SKM-1 treated with dmso at 0.1 percent for 144 hours (cell line): ENCODE measurements at regions not wholly inside any gene's neighbourhood (a gene's known extent, or its start where the extent isn't known, plus 50 kb on each side); places are given as distances from the start of the nearest gene placed in this dataset.

Experiments
- DNase-seq: peaks from one replicate; lab custom pipeline; 2025; ENCODE audit not compliant: unreplicated experiment; lab: John Stamatoyannopoulos, UW

DNA sequence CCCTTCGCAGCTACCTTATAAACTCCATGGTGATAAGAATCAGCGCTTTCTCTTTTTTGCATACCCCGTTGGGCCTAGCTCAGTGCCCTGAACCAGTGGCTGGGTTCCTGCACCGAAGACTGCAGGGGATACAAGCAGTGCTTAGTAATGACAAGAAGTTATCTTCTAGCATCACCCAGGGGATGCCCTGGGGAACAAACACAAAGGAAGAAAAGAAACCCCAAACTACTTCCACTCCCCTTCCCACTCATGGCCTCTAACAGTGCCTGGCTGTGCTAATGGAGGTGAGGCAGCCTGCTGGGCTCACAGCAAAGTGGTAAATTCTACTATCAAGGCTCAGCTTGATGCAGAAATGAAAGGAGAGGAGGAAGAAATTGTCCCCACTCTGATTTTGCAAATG is 314.7 kb downstream of the TXNL1 start:
- DNase-seq = no peak

- no peak for DNase-seq
Observed at GRCh38 chr18:56322406-56322805, 316.0 kb downstream of the TXNL1 start.

DNA sequence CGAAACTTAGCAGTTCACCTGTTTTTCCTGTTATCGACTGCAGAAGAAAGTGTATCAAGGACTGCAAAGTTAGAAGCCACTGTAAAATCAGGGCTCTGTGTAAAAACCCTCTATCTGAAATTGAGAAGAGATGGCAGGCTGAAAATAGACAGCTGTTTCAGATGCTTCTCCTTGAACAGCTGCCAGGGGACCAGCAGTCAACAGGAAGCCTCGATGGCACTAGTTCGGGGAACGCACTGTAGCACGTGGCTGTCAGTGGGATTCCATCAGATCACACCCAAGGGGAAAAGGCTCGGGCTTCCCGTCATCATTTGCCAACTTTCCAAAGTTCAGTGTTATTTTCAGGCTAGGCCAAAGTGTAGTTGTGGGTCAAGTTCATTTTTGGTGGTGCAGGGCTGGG is 316.9 kb downstream of the TXNL1 start:
- no peak for DNase-seq

GRCh38 chr18:56319953-56320352 is 318.4 kb downstream of the TXNL1 start:
- DNase-seq = no peak

- DNase-seq = no peak
Observed at GRCh38 chr18:56316727-56317126, 321.7 kb downstream of the TXNL1 start.

GRCh38 chr18:56315363-56315762 is 323.0 kb downstream of the TXNL1 start:
- DNase-seq = no peak

- no peak for DNase-seq
Observed at GRCh38 chr18:56314396-56314795, 324.0 kb downstream of the TXNL1 start.

- no peak for DNase-seq
Observed at GRCh38 chr18:56312551-56313335, 325.6 kb downstream of the TXNL1 start.

DNA sequence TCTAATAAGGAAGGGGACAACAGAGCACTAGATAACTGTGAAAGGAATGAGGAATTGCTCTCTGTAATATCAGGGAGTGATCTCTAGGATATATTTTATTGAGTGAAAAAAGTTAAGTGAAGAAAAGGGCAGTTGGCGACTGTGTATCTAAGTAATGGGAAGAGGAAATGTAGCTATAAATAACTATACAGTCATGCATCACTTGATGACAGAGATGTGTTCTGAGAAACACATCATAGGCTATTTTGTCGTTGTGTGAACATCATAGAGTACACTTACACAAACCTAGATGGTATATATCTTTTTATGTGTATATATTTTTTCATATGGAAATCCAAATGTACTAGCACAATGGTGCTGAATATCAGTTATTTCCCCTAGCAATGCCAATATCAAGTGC is 329.3 kb downstream of the TXNL1 start:
- no peak for DNase-seq

- no peak for DNase-seq
Observed at GRCh38 chr18:56307354-56308170, 330.8 kb downstream of the TXNL1 start.

GRCh38 chr18:56306797-56307196 is 331.6 kb downstream of the TXNL1 start:
- no peak for DNase-seq

DNA sequence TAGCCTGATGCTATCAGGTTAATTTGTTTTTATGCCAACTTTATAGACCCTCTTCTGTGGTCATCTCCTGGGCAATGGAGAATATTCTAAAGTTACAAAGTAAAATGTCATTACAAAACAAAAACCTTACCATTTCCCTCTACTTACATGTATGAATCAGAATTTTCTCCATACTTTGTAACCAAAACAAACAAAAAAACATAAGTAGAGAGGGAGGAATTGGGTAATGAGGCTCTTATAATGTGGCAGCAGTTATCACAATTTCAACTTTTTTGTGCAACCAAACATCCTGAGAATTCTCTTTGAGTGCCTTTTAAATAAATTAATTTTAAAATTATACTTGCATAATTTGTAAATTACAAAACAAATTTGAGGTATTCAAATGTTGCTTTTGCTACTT is 332.8 kb downstream of the TXNL1 start:
- DNase-seq = no peak

GRCh38 chr18:56302156-56302555 is 336.2 kb downstream of the TXNL1 start:
- DNase-seq = no peak

DNA sequence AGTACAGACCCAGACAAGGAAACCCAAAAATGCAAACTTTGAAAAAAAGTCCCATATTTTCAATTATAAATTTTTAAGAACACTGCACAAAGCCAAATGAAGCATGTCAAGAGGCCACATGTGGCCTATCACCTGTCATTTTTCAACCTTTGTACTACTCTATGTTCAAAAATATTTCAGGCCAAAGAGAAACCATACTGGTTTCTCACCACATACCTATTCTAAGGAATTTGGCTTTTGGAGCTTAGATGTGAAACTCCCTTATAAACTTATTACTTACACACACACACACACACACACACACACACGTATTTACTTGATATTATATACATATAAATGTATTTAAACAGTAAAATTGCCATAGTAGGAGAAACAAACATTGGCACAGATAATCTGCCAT is 338.7 kb downstream of the TXNL1 start:
- no peak for DNase-seq

DNA sequence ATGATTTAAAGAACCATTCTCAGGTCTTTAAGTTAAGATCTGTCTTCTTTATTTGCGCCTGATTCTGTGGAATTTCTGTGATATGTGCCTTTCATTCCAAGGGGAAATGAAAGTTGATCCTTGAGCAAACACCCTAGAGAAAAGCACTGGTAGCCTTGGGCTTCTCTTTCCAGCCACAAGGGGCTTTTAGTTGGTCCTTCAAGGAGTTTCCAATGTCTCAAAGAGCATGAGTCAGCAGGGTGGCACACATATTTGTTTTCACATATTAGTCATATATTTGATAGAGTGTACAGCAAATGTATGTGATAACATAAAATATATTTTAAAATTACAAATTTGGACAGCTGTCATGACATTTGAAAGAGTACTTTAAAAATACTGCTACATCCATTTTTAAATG is 339.5 kb downstream of the TXNL1 start:
- no peak for DNase-seq

- DNase-seq = no peak
Observed at GRCh38 chr18:56296381-56296780, 342.0 kb downstream of the TXNL1 start.

DNA sequence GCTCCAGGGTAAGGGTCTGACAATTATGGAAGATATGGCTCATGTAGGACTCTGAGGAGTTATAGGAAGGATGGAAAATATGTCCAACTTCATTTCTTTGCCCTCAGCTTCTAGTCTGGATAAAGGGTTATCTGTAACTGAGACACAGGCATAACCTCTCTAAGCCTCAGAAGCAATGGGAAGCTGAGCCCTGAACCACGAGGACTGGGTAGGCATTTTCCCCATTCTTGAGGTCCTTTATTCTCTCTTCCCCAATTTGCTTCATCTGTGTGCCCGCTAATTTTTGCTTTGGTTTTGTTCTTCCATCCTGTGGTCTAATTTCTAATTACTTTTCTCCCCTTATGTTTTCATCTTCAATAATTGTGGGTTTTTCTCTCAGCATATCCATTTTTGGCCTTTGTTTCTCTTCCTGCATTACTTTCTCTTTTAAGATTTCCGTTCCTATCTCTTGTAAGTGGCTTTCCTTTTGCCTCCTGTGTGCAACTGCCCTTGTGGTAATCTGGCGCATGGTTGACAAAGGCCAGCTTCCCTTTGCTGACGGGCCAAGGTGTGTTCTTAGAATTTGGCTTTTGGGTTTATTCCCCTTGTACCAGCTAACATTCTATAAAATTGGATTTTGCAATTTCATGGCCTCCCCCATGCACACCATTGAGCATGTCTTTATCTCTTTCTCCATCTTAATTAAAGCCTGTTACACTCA is 343.8 kb downstream of the TXNL1 start:
- no peak for DNase-seq

DNA sequence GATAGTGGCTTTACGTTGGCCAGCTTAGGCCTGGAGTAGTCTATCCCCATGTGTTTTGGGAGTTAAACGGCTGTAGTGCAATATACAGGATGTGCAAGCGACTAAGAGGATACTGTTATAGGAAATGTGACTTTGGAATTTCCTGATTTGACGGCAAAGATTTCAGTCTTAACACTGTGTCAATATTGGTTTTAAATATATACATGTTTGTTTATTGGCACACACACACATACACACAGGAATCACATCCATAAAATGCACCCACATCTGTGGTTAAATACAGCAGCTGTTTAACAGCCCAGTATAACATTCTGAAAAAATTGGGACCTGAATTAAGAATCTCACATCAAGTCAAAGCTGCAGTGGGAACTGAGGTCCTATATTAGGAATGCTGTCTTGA is 347.1 kb downstream of the TXNL1 start:
- DNase-seq = no peak

GRCh38 chr18:56289381-56289780 is 349.0 kb downstream of the TXNL1 start:
- DNase-seq = peak; percentile 10

DNA sequence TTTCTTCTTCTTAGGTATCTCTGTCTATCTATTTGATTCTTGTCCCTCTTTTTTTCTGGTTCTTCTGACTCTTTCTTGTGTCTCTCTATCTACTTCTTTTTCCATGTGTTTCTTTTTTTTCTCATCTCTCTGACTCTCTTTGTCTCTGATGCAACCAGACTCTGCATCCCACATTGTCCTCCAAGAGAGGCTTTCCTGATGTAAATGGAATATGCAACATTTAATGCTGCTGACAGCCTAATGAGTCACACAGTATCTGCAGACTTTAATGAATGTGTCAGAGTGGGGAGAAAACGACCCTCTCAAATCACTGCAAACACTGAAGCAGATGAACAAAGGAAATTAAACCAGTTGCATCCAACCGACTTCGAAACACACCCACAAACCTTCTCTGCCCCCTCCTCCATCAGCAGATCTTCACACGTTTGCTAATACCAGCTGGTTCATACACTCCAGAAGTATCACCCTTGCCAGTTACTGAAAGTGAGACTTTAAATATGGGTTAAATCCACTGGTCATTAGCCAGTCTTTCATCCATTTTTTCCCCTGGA is 351.5 kb downstream of the TXNL1 start:
- no peak for DNase-seq

DNA sequence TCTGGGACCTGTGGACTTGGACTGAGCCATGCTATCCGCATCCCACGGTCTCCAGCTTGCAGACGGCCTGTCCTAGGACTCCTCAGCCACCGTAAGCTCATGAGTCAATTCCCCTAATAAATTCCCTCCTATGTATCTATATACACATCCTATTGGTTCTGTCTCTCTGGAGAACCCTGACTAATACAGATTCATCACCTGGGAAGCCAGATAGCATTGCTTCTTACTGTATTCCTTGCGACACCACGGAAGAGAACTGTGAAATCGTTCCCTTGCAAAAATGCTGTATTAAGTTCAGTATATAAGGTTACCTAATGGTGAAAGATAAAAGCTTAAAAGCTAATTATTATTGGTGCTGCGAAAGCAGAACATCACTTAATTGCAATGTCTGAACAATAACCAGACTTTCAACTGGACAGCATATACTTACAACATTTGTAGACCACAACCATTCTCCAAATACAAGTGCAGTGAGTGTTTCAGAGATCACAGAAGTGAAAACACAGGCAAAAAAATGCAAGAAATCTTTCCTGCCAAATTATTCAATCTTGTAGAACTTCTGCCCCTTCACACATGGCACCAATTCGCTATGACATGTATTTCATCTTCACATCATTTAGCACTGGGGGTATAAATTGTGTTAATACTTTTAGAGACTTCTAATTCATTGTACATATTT is 352.9 kb downstream of the TXNL1 start:
- DNase-seq = no peak
